ENCODE measurements at regions not wholly inside any gene's neighbourhood (a gene's known extent, or its start where the extent isn't known, plus 50 kb on each side); places are given as distances from the start of the nearest gene placed in this dataset.

GRCh38 chr16:85461814-85462713 lies 151.1 kb upstream of the GSE1 start:
- no peak for DNase-seq (ENCODE audit: low read depth)
- TF ChIP-seq CTCF (IDR thresholded peaks at IDR 0.05; ENCODE audit: low read depth, low read length, missing control alignments), result no peak
- in situ Hi-C loops (cut with HindIII; ENCODE audit: low sequenced_read_pairs), result no loop called here
- no peak overlapping the region for H3K4me3 ChIP-seq (ENCODE audit: low read depth, low read length)

- no peak for TF ChIP-seq CTCF (IDR thresholded peaks at IDR 0.05; ENCODE audit: low read depth, low read length, missing control alignments)
- no peak for DNase-seq (ENCODE audit: low read depth)
- no peak overlapping the region for H3K4me3 ChIP-seq (ENCODE audit: low read depth, low read length)
- in situ Hi-C loops (cut with HindIII; ENCODE audit: low sequenced_read_pairs), result no loop called here
Measured at GRCh38 chr16:85462714-85463611, 150.2 kb upstream of the GSE1 start.

GRCh38 chr16:85463672-85464382 lies 149.3 kb upstream of the GSE1 start:
- H3K4me3 ChIP-seq (ENCODE audit: low read depth, low read length), result no peak overlapping the region
- no peak for DNase-seq (ENCODE audit: low read depth)
- no peak for TF ChIP-seq CTCF (IDR thresholded peaks at IDR 0.05; ENCODE audit: low read depth, low read length, missing control alignments)
- in situ Hi-C loops (cut with HindIII; ENCODE audit: low sequenced_read_pairs), result no loop called here

GRCh38 chr16:85464383-85465305 lies 148.5 kb upstream of the GSE1 start:
- in situ Hi-C loops (cut with HindIII; ENCODE audit: low sequenced_read_pairs), result no loop called here
- H3K4me3 ChIP-seq (ENCODE audit: low read depth, low read length), result no peak overlapping the region
- no peak for DNase-seq (ENCODE audit: low read depth)
- no peak for TF ChIP-seq CTCF (IDR thresholded peaks at IDR 0.05; ENCODE audit: low read depth, low read length, missing control alignments)

- no peak for DNase-seq (ENCODE audit: low read depth)
- in situ Hi-C loops (cut with HindIII; ENCODE audit: low sequenced_read_pairs), result no loop called here
- no peak overlapping the region for H3K4me3 ChIP-seq (ENCODE audit: low read depth, low read length)
- TF ChIP-seq CTCF (IDR thresholded peaks at IDR 0.05; ENCODE audit: low read depth, low read length, missing control alignments), result no peak
Measured at GRCh38 chr16:85465328-85466303, 147.5 kb upstream of the GSE1 start.
